ENCODE measurements at regions not wholly inside any gene's neighbourhood (a gene's known extent, or its start where the extent isn't known, plus 50 kb on each side); places are given as distances from the start of the nearest gene placed in this dataset.
A peak's percentile ranks its signal among the peaks of the same experiment; 100 is the strongest.

DNA sequence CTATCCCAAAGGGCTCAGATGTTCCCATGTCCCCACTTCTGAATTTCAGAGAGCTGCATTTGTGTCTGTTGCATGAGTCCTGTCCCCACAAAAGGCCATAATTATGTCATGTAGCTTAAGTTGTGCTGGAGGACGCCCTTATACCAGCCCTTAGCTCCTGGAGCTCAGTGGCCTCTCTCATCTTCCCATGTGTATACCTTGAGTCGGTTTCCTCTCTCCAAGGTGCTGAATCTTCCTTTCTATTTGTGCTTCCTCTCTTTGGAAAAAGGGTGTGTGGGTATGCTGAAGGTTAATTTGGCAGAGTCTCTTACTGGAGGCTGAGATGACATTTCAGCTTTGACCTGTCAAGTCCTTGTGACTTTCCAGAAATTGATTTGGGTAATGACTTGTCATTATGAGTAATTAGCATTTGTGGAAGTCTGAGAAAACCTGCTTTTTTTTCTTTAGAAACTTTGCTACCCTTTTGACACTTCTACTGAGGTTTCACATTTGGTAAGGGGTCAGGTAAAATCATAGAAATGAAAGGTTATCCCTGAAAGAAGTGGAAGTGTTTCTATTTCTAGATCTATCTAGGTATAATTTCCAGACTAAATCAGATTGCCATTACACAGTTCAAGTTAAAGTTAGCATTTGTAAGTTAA lies 185.4 kb downstream of the ABCC12 start (continued):
- TF ChIP-seq, protein P1, sequence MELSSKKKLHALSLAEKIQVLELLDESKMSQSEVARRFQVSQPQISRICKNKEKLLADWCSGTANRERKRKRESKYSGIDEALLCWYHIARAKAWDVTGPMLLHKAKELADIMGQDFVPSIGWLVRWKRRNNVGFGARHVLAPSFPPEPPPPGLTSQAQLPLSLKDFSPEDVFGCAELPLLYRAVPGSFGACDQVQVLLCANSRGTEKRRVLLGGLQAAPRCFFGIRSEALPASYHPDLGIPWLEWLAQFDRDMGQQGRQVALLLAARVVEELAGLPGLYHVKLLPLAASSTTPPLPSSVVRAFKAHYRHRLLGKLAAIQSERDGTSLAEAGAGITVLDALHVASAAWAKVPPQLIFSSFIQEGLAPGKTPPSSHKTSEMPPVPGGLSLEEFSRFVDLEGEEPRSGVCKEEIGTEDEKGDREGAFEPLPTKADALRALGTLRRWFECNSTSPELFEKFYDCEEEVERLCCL (CRISPR knock-in tag; IDR thresholded peaks at IDR 0.05; ENCODE audit: borderline replicate concordance) = no peak
- TF ChIP-seq DBP (CRISPR knock-in tag; IDR thresholded peaks at IDR 0.05; ENCODE audit: not compliant biosample characterization) (no peak), KLF6 (CRISPR knock-in tag; IDR thresholded peaks at IDR 0.05) (0 out of 2 replicates have a peak, but pooled peaks have one; percentile 27), HOXA7 (CRISPR knock-in tag; IDR thresholded peaks at IDR 0.05) (no peak), ZNF256 (CRISPR knock-in tag; conservative IDR thresholded peaks at IDR 0.05) (no peak), AGO1 (IDR thresholded peaks at IDR 0.05; ENCODE audit: low read depth, low read length, poor library complexity, severe bottlenecking) (no peak), ZNF552 (CRISPR knock-in tag; IDR thresholded peaks at IDR 0.05; ENCODE audit: borderline replicate concordance) (no peak), KDM2A (CRISPR knock-in tag; IDR thresholded peaks at IDR 0.05; ENCODE audit: borderline replicate concordance, low read depth) (no peak), PHF20 (CRISPR knock-in tag; IDR thresholded peaks at IDR 0.05) (no peak), ZFP37 (CRISPR knock-in tag; IDR thresholded peaks at IDR 0.05; ENCODE audit: borderline replicate concordance) (0 out of 2 replicates have a peak, but pooled peaks have one; percentile 17), ELF1 (CRISPR knock-in tag; IDR thresholded peaks at IDR 0.05) (no peak), SP140L (CRISPR knock-in tag; IDR thresholded peaks at IDR 0.05; ENCODE audit: borderline replicate concordance) (0 out of 2 replicates have a peak, but pooled peaks have one; percentile 51), SALL2 (CRISPR knock-in tag; IDR thresholded peaks at IDR 0.05) (no peak), SAP130 (CRISPR knock-in tag; IDR thresholded peaks at IDR 0.05; ENCODE audit: low read depth) (peak; percentile 34; the same call in 1 of the 2 replicates), TBP (CRISPR knock-in tag; IDR thresholded peaks at IDR 0.05) (no peak), ZC3H4 (CRISPR knock-in tag; IDR thresholded peaks at IDR 0.05; ENCODE audit: borderline replicate concordance) (no peak), IRX3 (CRISPR knock-in tag; IDR thresholded peaks at IDR 0.05; ENCODE audit: borderline replicate concordance, low read depth) (no peak), RCOR2 (CRISPR knock-in tag; IDR thresholded peaks at IDR 0.05) (no peak), DNMT3B (CRISPR knock-in tag; conservative IDR thresholded peaks at IDR 0.05) (0 out of 2 replicates have a peak, but pooled peaks have one; percentile 48), ZNF776 (CRISPR knock-in tag; IDR thresholded peaks at IDR 0.05) (no peak), GATAD1 (CRISPR knock-in tag; IDR thresholded peaks at IDR 0.05) (0 out of 2 replicates have a peak, but pooled peaks have one; percentile 47), KLF16 (CRISPR knock-in tag; IDR thresholded peaks at IDR 0.05) (0 out of 4 replicates have a peak, but pooled peaks of 1 of the 2 experiments have one; percentile 50), SATB2 (CRISPR knock-in tag; IDR thresholded peaks at IDR 0.05) (no peak), RBM22 (optimal IDR thresholded peaks at IDR 0.05; ENCODE audit: low read length) (no peak), DR1 (CRISPR knock-in tag; IDR thresholded peaks at IDR 0.05) (no peak), ZNF780A (CRISPR knock-in tag; IDR thresholded peaks at IDR 0.05) (no peak), EHMT2 (IDR thresholded peaks at IDR 0.05; ENCODE audit: borderline replicate concordance, low read depth, low read length) (peak; percentile 92), ZNF746 (CRISPR knock-in tag; IDR thresholded peaks at IDR 0.05) (no peak), SMAD9 (CRISPR knock-in tag; IDR thresholded peaks at IDR 0.05) (no peak)
- TF ChIP-seq, protein P2, sequence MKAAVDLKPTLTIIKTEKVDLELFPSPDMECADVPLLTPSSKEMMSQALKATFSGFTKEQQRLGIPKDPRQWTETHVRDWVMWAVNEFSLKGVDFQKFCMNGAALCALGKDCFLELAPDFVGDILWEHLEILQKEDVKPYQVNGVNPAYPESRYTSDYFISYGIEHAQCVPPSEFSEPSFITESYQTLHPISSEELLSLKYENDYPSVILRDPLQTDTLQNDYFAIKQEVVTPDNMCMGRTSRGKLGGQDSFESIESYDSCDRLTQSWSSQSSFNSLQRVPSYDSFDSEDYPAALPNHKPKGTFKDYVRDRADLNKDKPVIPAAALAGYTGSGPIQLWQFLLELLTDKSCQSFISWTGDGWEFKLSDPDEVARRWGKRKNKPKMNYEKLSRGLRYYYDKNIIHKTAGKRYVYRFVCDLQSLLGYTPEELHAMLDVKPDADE (CRISPR knock-in tag; IDR thresholded peaks at IDR 0.05) = no peak
